ENCODE measurements at regions not wholly inside any gene's neighbourhood (a gene's known extent, or its start where the extent isn't known, plus 50 kb on each side); places are given as distances from the start of the nearest gene placed in this dataset.
"Not testable (repeated sequence)": the region's sequence is repeated elsewhere in the genome, so short reads cannot be mapped to it uniquely, and the experiment has no call there.

DNA sequence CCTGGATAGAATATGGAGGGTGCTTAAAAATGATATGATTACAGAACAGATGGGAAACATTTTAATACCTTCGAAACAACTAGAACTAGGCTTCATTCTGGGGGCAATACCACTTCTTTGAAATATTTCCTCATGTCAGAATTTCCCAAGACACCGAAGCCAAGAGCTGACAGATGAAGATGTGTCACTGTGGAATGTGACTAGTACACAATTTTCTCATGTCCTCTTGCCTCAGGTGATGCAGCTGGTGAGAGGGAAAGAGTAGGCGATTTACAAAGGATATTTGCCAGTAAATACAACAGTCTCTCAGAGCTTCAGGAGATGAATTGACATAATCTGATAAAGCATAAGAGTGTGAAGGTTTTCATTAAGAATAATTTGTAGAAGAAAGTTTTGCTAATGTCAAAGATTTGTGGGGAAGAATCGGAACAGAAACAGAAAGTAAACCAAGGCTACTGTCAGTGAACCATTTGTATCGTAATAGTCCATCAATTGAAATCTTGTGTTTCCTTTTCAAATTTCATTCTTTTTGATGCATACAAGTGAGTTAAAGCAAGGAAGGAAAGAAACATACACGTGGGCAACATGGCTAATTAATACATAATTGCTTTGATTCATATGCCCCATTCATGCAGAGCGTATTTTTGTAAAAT, 164.7 kb upstream of the CCN2 start:
- H3K9me3 Mint-ChIP-seq (ENCODE audit: unreplicated experiment) = no peaks in the 10 kb centered on the region
- H3K4me3 Mint-ChIP-seq (ENCODE audit: unreplicated experiment) = peak overlapping the region; percentile 62
- DNase-seq (ENCODE audit: extremely low spot score, unreplicated experiment) = no peak
- peak overlapping the region; percentile 87 for H3K27ac Mint-ChIP-seq (ENCODE audit: unreplicated experiment)
- no peak for TF ChIP-seq CTCF (IDR thresholded peaks at IDR 0.05)
- peaks cover 17% of the 10 kb centered on the region for H3K4me1 Mint-ChIP-seq (ENCODE audit: unreplicated experiment)
- H3K27me3 Mint-ChIP-seq (ENCODE audit: unreplicated experiment) = no peaks in the 10 kb centered on the region
- H3K36me3 Mint-ChIP-seq (ENCODE audit: unreplicated experiment) = no peaks in the 10 kb centered on the region

GRCh38 chr6:132114201-132114825, 163.1 kb upstream of the CCN2 start:
- no peak for TF ChIP-seq CTCF (IDR thresholded peaks at IDR 0.05)
- H3K4me3 Mint-ChIP-seq (ENCODE audit: unreplicated experiment) = no peak overlapping the region
- H3K27me3 Mint-ChIP-seq (ENCODE audit: unreplicated experiment) = no peaks in the 10 kb centered on the region
- peaks cover 17% of the 10 kb centered on the region for H3K4me1 Mint-ChIP-seq (ENCODE audit: unreplicated experiment)
- H3K36me3 Mint-ChIP-seq (ENCODE audit: unreplicated experiment) = peaks cover 9% of the 10 kb centered on the region
- peaks cover 6% of the 10 kb centered on the region for H3K9me3 Mint-ChIP-seq (ENCODE audit: unreplicated experiment)
- no peak overlapping the region for H3K27ac Mint-ChIP-seq (ENCODE audit: unreplicated experiment)
- no peak for DNase-seq (ENCODE audit: extremely low spot score, unreplicated experiment)

- not testable (repeated sequence) for H3K4me3 Mint-ChIP-seq (ENCODE audit: unreplicated experiment); H3K4me1 Mint-ChIP-seq (ENCODE audit: unreplicated experiment); DNase-seq (ENCODE audit: extremely low spot score, unreplicated experiment); H3K27me3 Mint-ChIP-seq (ENCODE audit: unreplicated experiment); H3K27ac Mint-ChIP-seq (ENCODE audit: unreplicated experiment)
- Mint-ChIP-seq H3K9me3 (ENCODE audit: unreplicated experiment) (peaks cover 17% of the 10 kb centered on the region), H3K36me3 (ENCODE audit: unreplicated experiment) (peaks cover 12% of the 10 kb centered on the region)
Measured at GRCh38 chr6:132109752-132110151, 158.6 kb upstream of the CCN2 start.

GRCh38 chr6:132107896-132108295, 156.7 kb upstream of the CCN2 start:
- peaks cover 21% of the 10 kb centered on the region for H3K9me3 Mint-ChIP-seq (ENCODE audit: unreplicated experiment)
- peaks cover 14% of the 10 kb centered on the region for H3K36me3 Mint-ChIP-seq (ENCODE audit: unreplicated experiment)
- no peak overlapping the region for H3K4me3 Mint-ChIP-seq (ENCODE audit: unreplicated experiment)
- no peak overlapping the region for H3K27ac Mint-ChIP-seq (ENCODE audit: unreplicated experiment)
- no peak for DNase-seq (ENCODE audit: extremely low spot score, unreplicated experiment)
- no peaks in the 10 kb centered on the region for H3K4me1 Mint-ChIP-seq (ENCODE audit: unreplicated experiment)
- no peaks in the 10 kb centered on the region for H3K27me3 Mint-ChIP-seq (ENCODE audit: unreplicated experiment)
- TF ChIP-seq CTCF (IDR thresholded peaks at IDR 0.05) = no peak

DNA sequence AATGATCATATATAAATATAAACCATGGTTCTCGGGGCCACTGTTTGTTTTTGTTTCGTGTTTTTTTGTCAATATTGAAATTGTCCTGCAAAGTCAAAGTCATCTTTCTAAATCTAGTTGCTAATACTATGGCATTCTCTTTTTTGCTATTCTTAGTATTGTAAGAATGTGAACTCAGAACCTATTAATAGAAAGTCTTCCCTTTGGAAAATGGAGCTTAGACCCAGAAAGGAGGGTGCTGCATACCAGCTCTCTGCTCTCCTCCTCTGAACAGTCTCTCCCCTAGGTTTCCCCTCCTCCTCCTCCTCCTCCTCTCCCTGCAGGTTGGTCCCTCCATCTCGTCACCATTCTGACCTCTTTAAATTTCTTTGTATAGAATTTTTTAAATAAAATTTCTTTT, 150.4 kb upstream of the CCN2 start:
- peaks cover 5% of the 10 kb centered on the region for H3K36me3 Mint-ChIP-seq (ENCODE audit: unreplicated experiment)
- DNase-seq (ENCODE audit: extremely low spot score, unreplicated experiment) = no peak
- TF ChIP-seq CTCF (IDR thresholded peaks at IDR 0.05) = no peak
- H3K27ac Mint-ChIP-seq (ENCODE audit: unreplicated experiment) = no peak overlapping the region
- H3K4me1 Mint-ChIP-seq (ENCODE audit: unreplicated experiment) = peaks cover 20% of the 10 kb centered on the region
- H3K9me3 Mint-ChIP-seq (ENCODE audit: unreplicated experiment) = peaks cover 8% of the 10 kb centered on the region
- no peak overlapping the region for H3K4me3 Mint-ChIP-seq (ENCODE audit: unreplicated experiment)
- no peaks in the 10 kb centered on the region for H3K27me3 Mint-ChIP-seq (ENCODE audit: unreplicated experiment)
